Neural cell (in vitro differentiated cells): ENCODE measurements at regions not wholly inside any gene's neighbourhood (a gene's known extent, or its start where the extent isn't known, plus 50 kb on each side); places are given as distances from the start of the nearest gene placed in this dataset.

Source experiments
- EP300 ChIP-seq: fragments of 450-650 bp; conservative IDR thresholded peaks from 2 replicates; pipeline ENCODE4 v1.6.1; 2014; ENCODE audit warnings: antibody characterized with exemption, mild to moderate bottlenecking, moderate library complexity; ENCODE audit not compliant: poor library complexity, severe bottlenecking
- TF ChIP-seq, protein P1 (sequence below): fragments of 450-650 bp; IDR thresholded peaks from 2 replicates; pipeline ENCODE4 v1.5.1; 2014; ENCODE audit warnings: antibody characterized with exemption, mild to moderate bottlenecking, moderate library complexity; ENCODE audit not compliant: poor library complexity, severe bottlenecking

GRCh38 chr11:112522536-112522935 is 261.9 kb upstream of the PLET1 start:
- TF ChIP-seq, protein P1, sequence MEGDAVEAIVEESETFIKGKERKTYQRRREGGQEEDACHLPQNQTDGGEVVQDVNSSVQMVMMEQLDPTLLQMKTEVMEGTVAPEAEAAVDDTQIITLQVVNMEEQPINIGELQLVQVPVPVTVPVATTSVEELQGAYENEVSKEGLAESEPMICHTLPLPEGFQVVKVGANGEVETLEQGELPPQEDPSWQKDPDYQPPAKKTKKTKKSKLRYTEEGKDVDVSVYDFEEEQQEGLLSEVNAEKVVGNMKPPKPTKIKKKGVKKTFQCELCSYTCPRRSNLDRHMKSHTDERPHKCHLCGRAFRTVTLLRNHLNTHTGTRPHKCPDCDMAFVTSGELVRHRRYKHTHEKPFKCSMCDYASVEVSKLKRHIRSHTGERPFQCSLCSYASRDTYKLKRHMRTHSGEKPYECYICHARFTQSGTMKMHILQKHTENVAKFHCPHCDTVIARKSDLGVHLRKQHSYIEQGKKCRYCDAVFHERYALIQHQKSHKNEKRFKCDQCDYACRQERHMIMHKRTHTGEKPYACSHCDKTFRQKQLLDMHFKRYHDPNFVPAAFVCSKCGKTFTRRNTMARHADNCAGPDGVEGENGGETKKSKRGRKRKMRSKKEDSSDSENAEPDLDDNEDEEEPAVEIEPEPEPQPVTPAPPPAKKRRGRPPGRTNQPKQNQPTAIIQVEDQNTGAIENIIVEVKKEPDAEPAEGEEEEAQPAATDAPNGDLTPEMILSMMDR = no peak
- no peak for TF ChIP-seq EP300
